GM19328 (cell line): ENCODE measurements at regions not wholly inside any gene's neighbourhood (a gene's known extent, or its start where the extent isn't known, plus 50 kb on each side); places are given as distances from the start of the nearest gene placed in this dataset.

Experiments
- ATAC-seq: cut with Tn5 transposase; IDR thresholded peaks from one replicate; pipeline ENCODE4 v1.9.1; 2021; ENCODE audit warnings: mild to moderate bottlenecking, moderate library complexity; ENCODE audit not compliant: unreplicated experiment

- ATAC-seq = no peak
Observed at GRCh38 chr2:145736871-145737270, 1217.0 kb upstream of the ZEB2 start.

GRCh38 chr2:145731467-145731866 lies 1211.5 kb upstream of the ZEB2 start:
- ATAC-seq = no peak

GRCh38 chr2:145729993-145730770 lies 1210.3 kb upstream of the ZEB2 start:
- ATAC-seq = no peak

GRCh38 chr2:145729481-145729880 lies 1209.6 kb upstream of the ZEB2 start:
- no peak for ATAC-seq

GRCh38 chr2:145728511-145728910 lies 1208.6 kb upstream of the ZEB2 start:
- ATAC-seq = no peak

- no peak for ATAC-seq
Observed at GRCh38 chr2:145725876-145726275, 1206.0 kb upstream of the ZEB2 start.

GRCh38 chr2:145724311-145724898 lies 1204.5 kb upstream of the ZEB2 start:
- ATAC-seq = no peak

GRCh38 chr2:145723872-145724271 lies 1204.0 kb upstream of the ZEB2 start:
- ATAC-seq = no peak

- ATAC-seq = no peak
Observed at GRCh38 chr2:145721681-145722080, 1201.8 kb upstream of the ZEB2 start.

DNA sequence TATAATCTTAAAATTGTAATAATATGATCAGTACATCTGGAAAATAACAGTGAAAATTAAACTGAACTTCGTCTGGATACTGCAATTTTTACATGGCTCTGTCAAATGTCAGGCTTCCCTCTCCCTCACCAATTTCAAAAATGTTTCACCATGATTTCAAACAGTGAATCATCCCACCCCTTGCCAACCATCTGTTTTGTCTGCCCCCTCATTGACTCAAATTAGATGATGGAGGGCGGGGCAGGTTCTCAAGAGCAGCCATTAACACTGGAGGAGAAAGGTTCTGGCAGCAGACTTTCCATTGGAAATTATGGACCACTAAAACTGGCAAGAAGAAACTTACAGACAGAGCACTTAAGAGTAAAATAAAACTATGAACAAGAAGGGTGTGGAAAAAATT lies 1195.7 kb upstream of the ZEB2 start:
- ATAC-seq = no peak

DNA sequence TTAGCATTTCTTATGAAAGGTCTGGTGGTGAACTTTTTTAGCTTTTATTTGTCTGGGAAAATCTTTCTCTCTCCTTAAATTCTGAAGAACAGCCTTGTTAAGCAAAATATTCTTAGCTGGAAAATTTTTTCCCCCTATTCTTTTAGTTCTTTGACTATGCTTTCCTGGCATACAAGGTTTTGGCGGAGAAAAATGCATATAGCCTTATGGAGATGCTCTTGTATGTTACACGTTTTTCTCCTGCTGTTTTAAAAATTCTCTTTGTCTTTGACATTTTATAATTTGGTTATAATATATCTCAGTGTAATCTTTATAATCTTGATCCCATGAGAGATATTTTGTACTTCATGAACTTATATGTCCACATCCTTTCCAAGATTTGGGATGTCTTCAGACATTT lies 1190.4 kb upstream of the ZEB2 start:
- ATAC-seq = no peak

- ATAC-seq = no peak
Observed at GRCh38 chr2:145702305-145702704, 1182.4 kb upstream of the ZEB2 start.

- peak; percentile 84 for ATAC-seq
Observed at GRCh38 chr2:145692971-145693478, 1173.1 kb upstream of the ZEB2 start.

GRCh38 chr2:145691659-145692058 lies 1171.7 kb upstream of the ZEB2 start:
- no peak for ATAC-seq

GRCh38 chr2:145690183-145690778 lies 1170.4 kb upstream of the ZEB2 start:
- ATAC-seq = no peak

- ATAC-seq = no peak
Observed at GRCh38 chr2:145689277-145689676, 1169.4 kb upstream of the ZEB2 start.

GRCh38 chr2:145688156-145688555 lies 1168.2 kb upstream of the ZEB2 start:
- ATAC-seq = no peak

GRCh38 chr2:145687442-145688134 lies 1167.7 kb upstream of the ZEB2 start:
- no peak for ATAC-seq

GRCh38 chr2:145685383-145686050 lies 1165.6 kb upstream of the ZEB2 start:
- no peak for ATAC-seq

DNA sequence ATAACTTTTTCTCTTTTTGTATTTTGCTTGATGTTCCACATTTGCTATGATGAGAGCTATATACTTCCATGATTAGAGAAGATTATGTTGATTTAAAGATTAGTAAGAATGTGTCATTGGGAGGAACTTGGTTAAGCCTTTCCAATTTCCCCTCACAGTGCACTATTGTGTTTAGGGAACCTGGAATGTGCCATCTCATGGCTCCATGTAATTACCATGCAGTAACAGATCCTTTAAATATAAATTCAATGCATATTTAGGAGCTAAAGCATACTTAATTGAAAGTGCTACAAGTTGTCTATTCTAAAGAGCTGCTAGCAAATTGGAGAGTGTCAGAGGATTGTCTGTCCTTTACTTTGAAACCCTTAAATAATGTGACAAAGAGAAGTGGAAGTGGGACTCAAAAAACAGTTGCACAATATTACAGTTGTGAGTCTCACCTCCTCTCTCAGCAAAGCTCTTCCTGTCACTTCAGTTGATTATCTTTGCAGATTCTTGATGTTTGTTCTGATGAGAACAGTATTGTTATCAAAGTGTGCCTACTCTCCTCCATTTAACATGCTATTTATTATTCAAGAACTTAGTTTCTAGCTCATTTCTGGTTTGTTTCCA lies 1162.7 kb upstream of the ZEB2 start:
- ATAC-seq = no peak

DNA sequence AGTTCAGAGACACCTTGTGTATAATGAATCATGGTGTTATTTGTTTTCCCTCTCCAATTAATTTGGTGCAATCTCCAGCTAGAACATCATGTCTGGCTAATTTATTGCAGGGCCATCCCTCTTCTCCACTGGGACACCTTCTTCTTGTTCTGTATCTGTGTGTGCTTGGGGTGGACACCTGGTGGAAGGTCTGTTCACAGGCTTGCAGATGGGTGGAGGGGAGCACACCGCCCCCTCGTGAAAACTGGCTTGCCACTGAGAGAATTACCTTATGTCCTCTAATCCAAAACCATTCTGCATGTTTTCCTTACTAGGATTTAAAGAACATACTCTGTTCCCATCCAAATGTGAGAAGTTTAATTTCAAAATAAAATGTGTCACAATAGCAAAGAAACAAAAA lies 1160.4 kb upstream of the ZEB2 start:
- no peak for ATAC-seq
